Gastroesophageal sphincter (tissue), 3 donors: ENCODE measurements at regions not wholly inside any gene's neighbourhood (a gene's known extent, or its start where the extent isn't known, plus 50 kb on each side); places are given as distances from the start of the nearest gene placed in this dataset.

ENCODE experiments used
- EP300 ChIP-seq: sonication (generic); formaldehyde crosslinking; IDR thresholded peaks from one replicate; pipeline ENCODE4 v1.6.1; 2017; ENCODE audit warnings: antibody characterized with exemption, mild to moderate bottlenecking
- POLR2A ChIP-seq, 2 donors: fragments of 450-650 bp; IDR thresholded peaks; one replicate each; pipeline ENCODE4 v1.6.1; 2017; ENCODE audit warnings: antibody characterized with exemption in 2 of 2, mild to moderate bottlenecking in 2 of 2, moderate library complexity in 1 of 2
- POLR2AphosphoS5 ChIP-seq: sonication (generic); formaldehyde crosslinking; IDR thresholded peaks from one replicate; pipeline ENCODE4 v1.6.1; 2017; ENCODE audit warnings: antibody characterized with exemption
- TF ChIP-seq, protein P1 (sequence below), 4 experiments: fragments of 200-600 bp in 2 of 4; fragments of 450-650 bp in 2 of 4; sonication (generic) in 1 of 4; IDR thresholded peaks; one replicate each; pipeline ENCODE4 v1.5.1; 2017 to 2019; ENCODE audit warnings: antibody characterized with exemption in 4 of 4, mild to moderate bottlenecking in 2 of 4, moderate library complexity in 2 of 4

- TF ChIP-seq EP300 = no peak
- TF ChIP-seq, protein P1, sequence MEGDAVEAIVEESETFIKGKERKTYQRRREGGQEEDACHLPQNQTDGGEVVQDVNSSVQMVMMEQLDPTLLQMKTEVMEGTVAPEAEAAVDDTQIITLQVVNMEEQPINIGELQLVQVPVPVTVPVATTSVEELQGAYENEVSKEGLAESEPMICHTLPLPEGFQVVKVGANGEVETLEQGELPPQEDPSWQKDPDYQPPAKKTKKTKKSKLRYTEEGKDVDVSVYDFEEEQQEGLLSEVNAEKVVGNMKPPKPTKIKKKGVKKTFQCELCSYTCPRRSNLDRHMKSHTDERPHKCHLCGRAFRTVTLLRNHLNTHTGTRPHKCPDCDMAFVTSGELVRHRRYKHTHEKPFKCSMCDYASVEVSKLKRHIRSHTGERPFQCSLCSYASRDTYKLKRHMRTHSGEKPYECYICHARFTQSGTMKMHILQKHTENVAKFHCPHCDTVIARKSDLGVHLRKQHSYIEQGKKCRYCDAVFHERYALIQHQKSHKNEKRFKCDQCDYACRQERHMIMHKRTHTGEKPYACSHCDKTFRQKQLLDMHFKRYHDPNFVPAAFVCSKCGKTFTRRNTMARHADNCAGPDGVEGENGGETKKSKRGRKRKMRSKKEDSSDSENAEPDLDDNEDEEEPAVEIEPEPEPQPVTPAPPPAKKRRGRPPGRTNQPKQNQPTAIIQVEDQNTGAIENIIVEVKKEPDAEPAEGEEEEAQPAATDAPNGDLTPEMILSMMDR (IDR thresholded peaks at IDR 0.05) = no peak
- TF ChIP-seq POLR2AphosphoS5 = no peak
- no peak for TF ChIP-seq POLR2A (IDR thresholded peaks at IDR 0.05)
These were observed 260.6 kb downstream of the ZEB2 start for GRCh38 chr2:144259332-144259731.
